Activated T-helper 17 cell treated with anti-CD3 and anti-CD28 coated beads, Interleukin-2, amount 50 U/mL, for 72 hours (primary cell): ENCODE measurements at regions not wholly inside any gene's neighbourhood (a gene's known extent, or its start where the extent isn't known, plus 50 kb on each side); places are given as distances from the start of the nearest gene placed in this dataset.
"Not testable (repeated sequence)": the region's sequence is repeated elsewhere in the genome, so short reads cannot be mapped to it uniquely, and the experiment has no call there.

Experiments used
- ATAC-seq: fragments of 150-1000 bp; cut with Tn5 transposase; replicated peaks from 2 replicates; pipeline ENCODE4 v1.10.0; 2021; ENCODE audit warnings: mild to moderate bottlenecking, moderate library complexity
- H3K27ac Mint-ChIP-seq: one replicate; pipeline ENCODE4 v1.8.0; 2022; ENCODE audit warnings: mixed read lengths
- H3K27me3 Mint-ChIP-seq: one replicate; pipeline ENCODE4 v1.8.0; 2022; ENCODE audit warnings: mixed read lengths
- H3K36me3 Mint-ChIP-seq: one replicate; pipeline ENCODE4 v1.8.0; 2022; ENCODE audit warnings: low read depth, mild to moderate bottlenecking, mixed read lengths
- H3K4me1 Mint-ChIP-seq: one replicate; pipeline ENCODE4 v1.8.0; 2022; ENCODE audit warnings: mixed read lengths
- H3K4me3 Mint-ChIP-seq: one replicate; pipeline ENCODE4 v1.8.0; 2022; ENCODE audit warnings: mild to moderate bottlenecking, mixed read lengths
- H3K9me3 Mint-ChIP-seq: one replicate; pipeline ENCODE4 v1.8.0; 2022; ENCODE audit warnings: mixed read lengths

DNA sequence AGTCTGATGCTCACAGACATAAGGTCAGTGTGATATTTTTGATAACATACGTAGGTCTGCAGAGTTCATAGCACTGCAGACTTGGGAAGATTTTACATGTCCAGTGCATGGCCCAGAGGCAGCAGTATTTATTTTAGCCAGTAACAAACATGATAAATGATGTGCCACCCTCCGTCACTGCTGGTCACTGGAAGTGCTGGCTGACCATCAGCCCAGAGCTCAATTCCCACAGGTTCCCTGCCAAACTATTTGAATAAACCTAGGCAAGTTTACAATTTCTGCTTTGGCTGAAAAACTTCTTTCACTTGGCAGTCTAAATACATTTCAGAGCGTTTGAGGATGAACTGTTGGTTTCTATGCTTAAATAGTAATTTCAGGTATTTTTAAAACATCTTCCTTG, 135.5 kb upstream of the EDNRB start:
- Mint-ChIP-seq H3K27ac (no peak overlapping the region), H3K4me1 (no peaks in the 10 kb centered on the region), H3K36me3 (no peaks in the 10 kb centered on the region), H3K27me3 (peaks cover 3% of the 10 kb centered on the region), H3K4me3 (no peak overlapping the region), H3K9me3 (peaks cover 6% of the 10 kb centered on the region)
- ATAC-seq: no peak

DNA sequence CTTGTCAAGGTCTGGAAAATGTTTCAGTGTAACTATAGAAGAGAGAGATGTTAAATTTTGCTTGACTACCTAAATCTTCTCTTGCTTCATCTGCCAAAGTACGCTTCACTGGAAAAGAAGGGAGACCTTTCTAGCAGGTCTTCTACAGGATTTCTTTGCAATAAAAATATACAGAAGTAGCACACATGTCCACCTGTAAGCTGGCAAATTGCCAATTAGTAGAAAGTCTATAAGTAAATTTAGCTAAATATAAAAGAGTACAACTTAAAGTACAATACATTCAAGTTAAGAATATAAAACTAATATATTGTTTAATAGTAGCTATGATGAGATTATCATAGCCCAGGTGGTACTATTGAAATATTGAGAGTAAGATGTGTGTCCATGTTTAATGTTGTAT, 128.5 kb upstream of the EDNRB start:
- Mint-ChIP-seq H3K27me3 (peaks cover 12% of the 10 kb centered on the region), H3K27ac (no peak overlapping the region), H3K36me3 (no peaks in the 10 kb centered on the region), H3K4me1 (no peaks in the 10 kb centered on the region), H3K4me3 (no peak overlapping the region), H3K9me3 (no peaks in the 10 kb centered on the region)
- no peak for ATAC-seq

DNA sequence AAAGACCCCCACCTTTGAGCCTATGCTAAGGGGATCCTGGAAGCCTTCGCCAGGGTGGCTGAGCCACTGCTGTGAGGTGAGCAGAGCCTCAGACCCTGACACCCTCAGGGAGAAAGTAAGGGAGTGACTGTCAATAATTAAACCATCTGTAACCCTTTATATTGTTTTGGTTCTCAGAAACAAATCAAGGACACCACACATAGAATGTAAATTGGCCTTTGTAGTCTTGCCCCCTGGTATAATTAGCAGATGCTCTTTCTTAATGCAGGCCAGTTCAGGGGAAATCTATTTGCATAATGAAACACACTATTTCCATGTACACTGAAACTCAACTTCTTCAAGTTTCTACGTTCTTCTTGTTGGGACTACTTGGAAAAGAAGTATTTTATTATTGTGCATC, 127.7 kb upstream of the EDNRB start:
- Mint-ChIP-seq H3K36me3 (no peaks in the 10 kb centered on the region), H3K4me3 (no peak overlapping the region), H3K27me3 (peaks cover 17% of the 10 kb centered on the region), H3K9me3 (no peaks in the 10 kb centered on the region), H3K4me1 (no peaks in the 10 kb centered on the region), H3K27ac (no peak overlapping the region)
- ATAC-seq: no peak

DNA sequence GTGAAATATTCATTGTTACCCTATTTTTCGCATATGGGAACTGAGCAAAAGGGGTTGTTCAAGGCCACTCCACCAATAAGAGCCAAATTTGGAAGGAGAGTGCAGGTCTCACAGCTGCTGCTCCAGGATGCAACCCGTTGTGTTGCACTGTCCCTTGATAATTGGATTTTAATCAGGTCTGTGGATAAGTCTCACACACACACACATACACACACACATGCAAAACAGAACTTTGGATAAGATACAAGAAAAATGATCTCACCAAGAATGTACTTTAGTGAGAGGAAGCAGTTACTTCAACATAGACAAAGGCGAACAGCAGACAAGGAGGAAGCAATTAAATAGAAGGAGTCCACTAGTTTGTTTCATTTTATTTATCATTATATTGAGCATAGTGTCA, 127.3 kb upstream of the EDNRB start:
- no peaks in the 10 kb centered on the region for H3K4me1 Mint-ChIP-seq
- H3K36me3 Mint-ChIP-seq: no peaks in the 10 kb centered on the region
- no peak for ATAC-seq
- no peaks in the 10 kb centered on the region for H3K9me3 Mint-ChIP-seq
- H3K27me3 Mint-ChIP-seq: peaks cover 17% of the 10 kb centered on the region
- no peak overlapping the region for H3K27ac Mint-ChIP-seq
- H3K4me3 Mint-ChIP-seq: no peak overlapping the region

DNA sequence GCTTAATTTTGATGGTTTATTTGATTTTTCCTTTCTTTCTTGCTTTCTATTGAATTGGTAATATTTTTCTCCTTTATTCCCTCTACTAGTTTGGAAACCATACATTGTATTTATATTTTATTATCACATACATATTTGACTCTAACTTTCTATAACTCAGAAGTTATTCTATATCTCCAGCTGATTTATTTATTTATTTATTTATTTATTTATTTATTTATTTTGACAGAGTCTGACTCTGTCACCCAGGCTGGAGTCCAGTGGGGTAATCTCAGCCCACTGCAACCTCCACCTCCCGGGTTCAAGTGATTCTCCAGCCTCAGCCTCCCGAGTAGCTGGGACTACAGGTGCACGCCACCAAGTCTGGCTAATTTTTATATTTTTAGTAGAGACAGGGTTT, 122.7 kb upstream of the EDNRB start:
- H3K9me3 Mint-ChIP-seq, ATAC-seq, H3K4me1 Mint-ChIP-seq, H3K27ac Mint-ChIP-seq, H3K4me3 Mint-ChIP-seq, H3K36me3 Mint-ChIP-seq: not testable (repeated sequence)
- peaks cover 20% of the 10 kb centered on the region for H3K27me3 Mint-ChIP-seq

DNA sequence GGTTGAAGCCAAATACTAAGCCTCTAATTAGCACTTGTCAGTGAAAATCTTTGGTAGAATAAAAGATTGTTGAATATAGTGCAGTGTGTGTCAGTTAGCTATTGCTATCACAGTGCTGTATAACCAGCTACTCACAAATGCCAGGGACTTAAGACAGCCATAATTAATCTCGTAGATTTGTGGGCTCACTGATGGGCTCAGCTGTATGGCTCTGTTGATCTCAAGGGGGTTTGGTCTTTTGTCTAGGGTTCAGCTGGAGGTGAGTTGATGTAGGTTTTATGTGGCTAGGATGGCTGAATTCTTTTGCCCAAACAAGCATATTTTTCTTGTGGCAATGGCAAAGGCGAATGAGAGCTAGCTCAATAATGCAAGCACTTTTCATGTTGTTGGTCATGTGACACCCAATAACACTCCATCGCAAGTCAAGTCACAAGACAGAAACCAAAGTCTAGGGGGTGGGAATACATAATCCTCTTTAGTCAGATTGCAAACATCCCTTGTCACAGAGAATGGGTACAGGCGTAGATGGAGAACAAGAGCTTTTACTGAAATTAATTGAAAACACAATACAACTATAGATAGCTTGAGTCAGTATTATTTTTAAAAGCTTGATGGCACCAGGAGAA, 121.7 kb upstream of the EDNRB start:
- no peaks in the 10 kb centered on the region for H3K36me3 Mint-ChIP-seq
- peaks cover 20% of the 10 kb centered on the region for H3K27me3 Mint-ChIP-seq
- no peak overlapping the region for H3K27ac Mint-ChIP-seq
- H3K4me3 Mint-ChIP-seq: no peak overlapping the region
- ATAC-seq: no peak
- no peaks in the 10 kb centered on the region for H3K9me3 Mint-ChIP-seq
- no peaks in the 10 kb centered on the region for H3K4me1 Mint-ChIP-seq

DNA sequence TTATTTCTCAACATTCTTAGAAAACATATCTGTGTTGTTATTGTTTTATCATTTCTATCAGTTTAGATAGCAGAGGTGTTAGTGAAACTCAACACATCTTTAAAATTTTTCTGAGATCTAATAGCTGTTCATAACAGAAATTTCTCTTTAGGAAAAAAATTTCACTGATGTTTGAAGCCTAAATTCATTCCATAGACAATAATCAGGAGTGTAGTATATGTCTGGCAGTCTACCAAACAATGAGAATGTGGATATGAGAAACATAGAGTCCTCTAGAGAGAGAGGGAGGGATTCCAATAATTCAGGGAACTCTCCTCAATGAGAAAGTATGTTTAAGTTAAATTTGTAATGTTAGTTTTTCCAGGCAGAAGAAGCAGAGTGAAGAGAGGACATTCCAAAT, 118.2 kb upstream of the EDNRB start:
- no peak for ATAC-seq
- Mint-ChIP-seq H3K4me1 (no peaks in the 10 kb centered on the region), H3K27me3 (peaks cover 11% of the 10 kb centered on the region)

DNA sequence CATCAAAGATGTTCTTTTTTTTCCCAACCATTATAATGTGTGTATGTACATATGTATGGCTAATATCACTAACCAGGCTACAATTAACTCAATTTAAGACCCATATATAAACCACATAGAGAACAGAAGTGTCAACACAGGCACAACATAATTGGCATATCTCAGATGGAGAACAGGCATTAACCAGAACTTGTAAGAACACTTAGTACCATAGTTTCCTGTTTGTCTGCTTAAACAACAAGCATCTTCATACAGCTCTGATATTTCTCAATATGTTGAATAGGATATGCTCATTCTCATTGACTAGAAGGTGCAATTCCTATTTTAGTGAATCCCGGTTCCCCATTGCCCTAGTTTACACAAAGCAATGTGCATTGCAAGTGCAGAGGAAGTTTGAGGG, 116.9 kb upstream of the EDNRB start:
- no peaks in the 10 kb centered on the region for H3K36me3 Mint-ChIP-seq
- no peak for ATAC-seq
- no peaks in the 10 kb centered on the region for H3K4me1 Mint-ChIP-seq
- H3K27ac Mint-ChIP-seq: no peak overlapping the region
- no peaks in the 10 kb centered on the region for H3K9me3 Mint-ChIP-seq
- H3K4me3 Mint-ChIP-seq: no peak overlapping the region
- H3K27me3 Mint-ChIP-seq: peaks cover 9% of the 10 kb centered on the region

More for the DNA sequence above, 118.2 kb upstream of the EDNRB start:
- no peak overlapping the region for H3K4me3 Mint-ChIP-seq
- no peaks in the 10 kb centered on the region for H3K9me3 Mint-ChIP-seq
- no peaks in the 10 kb centered on the region for H3K36me3 Mint-ChIP-seq
- no peak overlapping the region for H3K27ac Mint-ChIP-seq

DNA sequence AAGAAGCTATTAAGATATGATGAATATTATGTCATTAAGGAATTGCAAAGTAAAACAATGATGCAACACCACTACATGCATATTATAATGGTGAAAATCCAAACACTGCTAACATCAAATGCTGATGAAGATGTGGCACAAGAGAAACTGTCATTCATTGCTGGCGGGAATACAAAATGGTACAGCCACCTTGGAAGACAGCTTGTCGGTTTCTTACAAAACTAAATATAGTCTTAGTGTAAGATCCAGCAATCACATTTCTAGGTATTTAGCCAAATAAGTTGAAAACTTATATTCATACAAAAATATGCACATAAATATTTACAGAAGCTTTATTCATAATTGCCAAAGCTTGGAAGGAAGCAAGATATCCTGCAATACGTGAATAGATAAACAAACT, 114.9 kb upstream of the EDNRB start:
- H3K27me3 Mint-ChIP-seq: peaks cover 19% of the 10 kb centered on the region
- H3K27ac Mint-ChIP-seq: no peak overlapping the region

DNA sequence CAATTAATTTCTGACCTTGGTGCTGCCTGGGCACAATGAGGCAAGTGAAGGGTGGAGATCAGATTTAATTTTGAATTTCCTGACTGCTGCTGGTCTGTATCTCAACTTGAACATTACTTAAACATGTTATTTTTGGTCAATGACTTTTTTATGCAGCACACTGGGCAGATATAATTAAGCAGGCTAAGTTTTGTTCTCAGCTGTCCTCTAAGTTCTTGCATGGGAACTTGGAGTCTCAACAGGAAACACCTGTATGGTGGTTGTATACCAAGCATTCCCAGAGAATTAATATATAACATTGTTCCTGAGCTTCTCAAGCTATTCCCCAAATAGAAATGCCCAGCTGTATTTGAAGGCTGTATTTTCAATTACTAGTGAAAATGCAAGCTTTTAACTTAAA, 113.5 kb upstream of the EDNRB start:
- H3K36me3 Mint-ChIP-seq: no peaks in the 10 kb centered on the region
- no peaks in the 10 kb centered on the region for H3K4me1 Mint-ChIP-seq
- ATAC-seq: no peak
- no peak overlapping the region for H3K27ac Mint-ChIP-seq
- H3K9me3 Mint-ChIP-seq: no peaks in the 10 kb centered on the region
- H3K4me3 Mint-ChIP-seq: no peak overlapping the region
- peaks cover 21% of the 10 kb centered on the region for H3K27me3 Mint-ChIP-seq

More for the DNA sequence above, 114.9 kb upstream of the EDNRB start:
- Mint-ChIP-seq H3K36me3 (no peaks in the 10 kb centered on the region), H3K4me3 (no peak overlapping the region), H3K4me1 (no peaks in the 10 kb centered on the region), H3K9me3 (no peaks in the 10 kb centered on the region)
- ATAC-seq: no peak

DNA sequence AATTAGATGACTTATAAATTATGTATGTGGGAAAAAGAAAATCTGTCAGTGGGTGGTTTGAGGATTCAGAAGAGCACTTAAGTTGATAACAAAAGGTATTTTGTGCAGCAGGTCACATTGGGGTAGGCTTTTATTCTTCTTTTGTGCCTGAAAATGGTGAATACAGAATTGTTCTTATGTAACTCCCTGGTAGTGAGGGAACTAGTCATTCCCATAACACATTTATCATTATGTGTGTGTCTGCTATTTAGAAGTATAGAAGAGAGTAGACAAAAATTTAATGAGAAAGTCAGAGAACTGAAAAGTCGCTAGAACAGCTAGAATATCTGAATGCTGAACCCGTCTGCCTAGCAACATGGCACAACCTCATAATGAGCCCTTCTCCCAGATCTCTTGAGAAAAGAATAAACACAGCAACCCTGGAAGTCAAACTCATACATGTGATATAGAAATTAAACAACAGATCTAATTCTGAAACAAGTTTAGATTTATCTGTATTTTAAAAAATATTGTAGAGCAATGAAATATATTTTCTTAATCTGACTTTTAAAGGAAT, 111.8 kb upstream of the EDNRB start:
- Mint-ChIP-seq H3K27ac (no peak overlapping the region), H3K36me3 (no peaks in the 10 kb centered on the region), H3K27me3 (peaks cover 21% of the 10 kb centered on the region), H3K4me3 (no peak overlapping the region), H3K9me3 (no peaks in the 10 kb centered on the region), H3K4me1 (no peaks in the 10 kb centered on the region)
- ATAC-seq: no peak

DNA sequence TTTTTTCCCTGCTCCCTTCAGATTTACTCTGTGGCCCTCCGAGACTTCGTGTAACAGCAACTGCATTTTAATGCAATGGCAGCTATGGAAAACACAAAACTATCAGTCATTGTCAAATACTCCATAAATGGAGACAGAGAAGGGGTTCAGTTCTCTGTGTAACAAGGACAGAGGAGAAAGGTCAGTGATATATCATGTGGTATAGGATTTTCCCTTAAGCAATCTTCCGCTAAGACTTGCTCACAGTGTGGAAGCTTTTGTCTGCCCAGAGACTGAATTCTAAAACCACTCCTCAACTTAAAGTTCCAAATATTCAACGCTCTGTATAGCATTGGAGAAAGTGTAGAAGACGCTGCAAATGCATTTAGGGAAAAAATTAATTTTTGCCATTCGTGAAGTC, 111.3 kb upstream of the EDNRB start:
- no peak for ATAC-seq
- Mint-ChIP-seq H3K4me1 (no peaks in the 10 kb centered on the region), H3K36me3 (no peaks in the 10 kb centered on the region), H3K9me3 (peaks cover 3% of the 10 kb centered on the region), H3K27ac (no peak overlapping the region), H3K4me3 (no peak overlapping the region), H3K27me3 (peaks cover 20% of the 10 kb centered on the region)

DNA sequence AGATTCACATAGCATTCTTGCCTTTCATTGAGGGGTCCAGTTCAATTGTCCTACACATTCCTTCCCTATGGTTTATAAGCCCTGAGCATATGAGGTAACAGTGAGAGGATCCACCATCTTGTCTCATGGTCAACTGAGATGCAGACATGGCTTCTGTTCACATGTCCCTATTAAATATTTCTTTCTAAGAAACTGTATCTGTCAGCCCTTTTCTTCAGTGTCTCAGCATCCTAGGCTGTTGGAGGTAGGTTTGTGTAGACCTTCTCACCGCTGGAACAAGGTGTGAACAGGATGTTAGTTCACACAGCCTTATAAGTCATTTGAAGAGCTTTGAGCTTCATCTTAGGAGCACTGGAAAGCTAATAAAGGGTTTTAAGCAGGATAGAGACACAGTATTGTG, 110.3 kb upstream of the EDNRB start:
- ATAC-seq: no peak
- Mint-ChIP-seq H3K36me3 (no peaks in the 10 kb centered on the region), H3K27ac (no peak overlapping the region), H3K9me3 (peaks cover 8% of the 10 kb centered on the region), H3K27me3 (peaks cover 19% of the 10 kb centered on the region), H3K4me1 (no peaks in the 10 kb centered on the region), H3K4me3 (no peak overlapping the region)

DNA sequence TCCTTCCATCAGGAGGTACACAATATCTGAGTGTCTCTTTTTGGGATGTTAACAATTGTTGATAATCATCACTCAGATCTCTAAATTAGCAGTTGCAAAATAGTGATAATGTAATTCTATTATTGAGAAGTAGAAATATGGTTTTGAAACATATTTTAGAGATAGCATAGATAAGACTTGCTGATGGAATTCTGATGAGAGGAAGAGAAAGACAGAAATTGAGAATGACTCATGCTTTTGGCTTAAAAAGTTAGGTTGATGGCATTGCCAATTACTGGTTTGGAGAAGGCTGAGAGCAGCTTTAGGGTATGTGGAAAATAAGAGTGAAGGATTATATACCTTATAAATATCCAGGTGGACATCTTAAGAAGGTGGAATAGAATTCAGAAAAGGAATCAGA, 106.4 kb upstream of the EDNRB start:
- ATAC-seq: no peak
- Mint-ChIP-seq H3K4me1 (no peaks in the 10 kb centered on the region), H3K9me3 (peaks cover 13% of the 10 kb centered on the region), H3K36me3 (no peaks in the 10 kb centered on the region), H3K27ac (no peak overlapping the region), H3K4me3 (no peak overlapping the region), H3K27me3 (peaks cover 11% of the 10 kb centered on the region)

DNA sequence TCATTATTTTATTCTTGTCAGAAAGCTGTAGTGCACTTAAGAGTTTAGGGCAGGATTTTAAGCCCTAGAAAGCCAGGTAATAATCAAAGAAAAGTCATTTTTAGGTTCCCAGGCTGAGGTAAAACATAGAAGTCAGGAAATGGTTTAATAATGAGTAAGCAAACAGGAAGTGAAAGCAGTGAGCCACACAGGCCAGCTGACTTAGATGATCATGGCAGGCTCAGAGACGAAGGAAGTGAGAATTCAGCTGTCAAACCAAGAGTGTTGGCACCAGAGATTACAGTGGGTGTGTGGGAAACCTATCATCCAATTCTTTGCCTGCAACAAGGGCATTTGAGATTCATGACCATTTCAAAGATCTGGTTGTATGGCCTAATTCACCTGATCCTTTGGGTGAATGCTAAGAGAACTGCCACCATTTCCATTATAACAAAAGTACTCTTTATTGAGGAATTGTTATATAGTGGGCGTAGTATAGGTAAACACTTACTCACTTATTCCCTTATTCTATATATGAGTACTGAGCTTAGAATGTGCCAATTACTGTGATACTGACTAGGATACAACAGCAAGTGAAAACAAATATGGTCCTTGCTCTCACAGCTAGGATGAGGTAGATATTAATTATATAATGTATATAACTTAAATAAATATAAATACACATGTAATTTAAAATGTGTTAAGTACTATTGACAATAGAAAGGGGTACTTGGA, 103.7 kb upstream of the EDNRB start:
- H3K9me3 Mint-ChIP-seq: peaks cover 13% of the 10 kb centered on the region
- no peak overlapping the region for H3K4me3 Mint-ChIP-seq
- H3K36me3 Mint-ChIP-seq: no peaks in the 10 kb centered on the region
- H3K4me1 Mint-ChIP-seq: no peaks in the 10 kb centered on the region
- peak; percentile 100 for ATAC-seq
- no peak overlapping the region for H3K27ac Mint-ChIP-seq
- no peaks in the 10 kb centered on the region for H3K27me3 Mint-ChIP-seq
